ENCODE measurements at regions not wholly inside any gene's neighbourhood (a gene's known extent, or its start where the extent isn't known, plus 50 kb on each side); places are given as distances from the start of the nearest gene placed in this dataset.

GRCh38 chr18:47574966-47575365, 323.5 kb upstream of the SKOR2 start (continued):
- TF ChIP-seq AHDC1 (CRISPR knock-in tag; IDR thresholded peaks at IDR 0.05; ENCODE audit: borderline replicate concordance) (peak; percentile 51; the same call in 1 of the 2 replicates), ZNF703 (CRISPR knock-in tag; IDR thresholded peaks at IDR 0.05; ENCODE audit: borderline replicate concordance) (0 out of 2 replicates have a peak, but pooled peaks have one; percentile 28), KLF16 (CRISPR knock-in tag; IDR thresholded peaks at IDR 0.05) (0 out of 4 replicates have a peak, but pooled peaks of 1 of the 2 experiments have one; percentile 29), NFKBIZ (CRISPR knock-in tag; IDR thresholded peaks at IDR 0.05) (peak; percentile 71; the same call in 1 of the 2 replicates), ZNF710 (CRISPR knock-in tag; IDR thresholded peaks at IDR 0.05; ENCODE audit: borderline replicate concordance) (peak; percentile 88; the same call in 1 of the 2 replicates), HDAC1 (CRISPR knock-in tag; IDR thresholded peaks at IDR 0.05) (peak; percentile 68), ETV5 (CRISPR knock-in tag; IDR thresholded peaks at IDR 0.05; ENCODE audit: borderline replicate concordance) (peak; percentile 83; the same call in 1 of the 2 replicates), EP300 (IDR thresholded peaks at IDR 0.05; ENCODE audit: low read depth in 2 of 2, low read length in 2 of 2) (peak in 1 of 2 experiments; percentile 77; a peak in 2 of 4 replicates), EP300 (CRISPR knock-in tag; IDR thresholded peaks at IDR 0.05; ENCODE audit: borderline replicate concordance) (peak; percentile 84), PHF21A (CRISPR knock-in tag; IDR thresholded peaks at IDR 0.05) (peak; percentile 69), TARDBP (CRISPR knock-in tag; IDR thresholded peaks at IDR 0.05) (peak; percentile 74), TBX2 (CRISPR knock-in tag; IDR thresholded peaks at IDR 0.05; ENCODE audit: borderline replicate concordance) (peak; percentile 76), NR2F2 (IDR thresholded peaks at IDR 0.05; ENCODE audit: borderline replicate concordance, low read depth) (peak; percentile 42; the same call in 1 of the 2 replicates)
- TF ChIP-seq, protein P1, sequence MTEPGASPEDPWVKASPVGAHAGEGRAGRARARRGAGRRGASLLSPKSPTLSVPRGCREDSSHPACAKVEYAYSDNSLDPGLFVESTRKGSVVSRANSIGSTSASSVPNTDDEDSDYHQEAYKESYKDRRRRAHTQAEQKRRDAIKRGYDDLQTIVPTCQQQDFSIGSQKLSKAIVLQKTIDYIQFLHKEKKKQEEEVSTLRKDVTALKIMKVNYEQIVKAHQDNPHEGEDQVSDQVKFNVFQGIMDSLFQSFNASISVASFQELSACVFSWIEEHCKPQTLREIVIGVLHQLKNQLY (CRISPR knock-in tag; IDR thresholded peaks at IDR 0.05) = peak; percentile 50; the same call in 1 of the 2 replicates
- TF ChIP-seq, protein P2, sequence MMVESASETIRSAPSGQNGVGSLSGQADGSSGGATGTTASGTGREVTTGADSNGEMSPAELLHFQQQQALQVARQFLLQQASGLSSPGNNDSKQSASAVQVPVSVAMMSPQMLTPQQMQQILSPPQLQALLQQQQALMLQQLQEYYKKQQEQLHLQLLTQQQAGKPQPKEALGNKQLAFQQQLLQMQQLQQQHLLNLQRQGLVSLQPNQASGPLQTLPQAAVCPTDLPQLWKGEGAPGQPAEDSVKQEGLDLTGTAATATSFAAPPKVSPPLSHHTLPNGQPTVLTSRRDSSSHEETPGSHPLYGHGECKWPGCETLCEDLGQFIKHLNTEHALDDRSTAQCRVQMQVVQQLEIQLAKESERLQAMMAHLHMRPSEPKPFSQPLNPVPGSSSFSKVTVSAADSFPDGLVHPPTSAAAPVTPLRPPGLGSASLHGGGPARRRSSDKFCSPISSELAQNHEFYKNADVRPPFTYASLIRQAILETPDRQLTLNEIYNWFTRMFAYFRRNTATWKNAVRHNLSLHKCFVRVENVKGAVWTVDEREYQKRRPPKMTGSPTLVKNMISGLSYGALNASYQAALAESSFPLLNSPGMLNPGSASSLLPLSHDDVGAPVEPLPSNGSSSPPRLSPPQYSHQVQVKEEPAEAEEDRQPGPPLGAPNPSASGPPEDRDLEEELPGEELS (CRISPR knock-in tag; IDR thresholded peaks at IDR 0.05) = peak; percentile 96
- TF ChIP-seq, protein P3, sequence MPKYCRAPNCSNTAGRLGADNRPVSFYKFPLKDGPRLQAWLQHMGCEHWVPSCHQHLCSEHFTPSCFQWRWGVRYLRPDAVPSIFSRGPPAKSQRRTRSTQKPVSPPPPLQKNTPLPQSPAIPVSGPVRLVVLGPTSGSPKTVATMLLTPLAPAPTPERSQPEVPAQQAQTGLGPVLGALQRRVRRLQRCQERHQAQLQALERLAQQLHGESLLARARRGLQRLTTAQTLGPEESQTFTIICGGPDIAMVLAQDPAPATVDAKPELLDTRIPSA (CRISPR knock-in tag; IDR thresholded peaks at IDR 0.05; ENCODE audit: borderline replicate concordance) = no peak
